ENCODE measurements at regions not wholly inside any gene's neighbourhood (a gene's known extent, or its start where the extent isn't known, plus 50 kb on each side); places are given as distances from the start of the nearest gene placed in this dataset.
A peak's percentile ranks its signal among the peaks of the same experiment; 100 is the strongest.

DNA sequence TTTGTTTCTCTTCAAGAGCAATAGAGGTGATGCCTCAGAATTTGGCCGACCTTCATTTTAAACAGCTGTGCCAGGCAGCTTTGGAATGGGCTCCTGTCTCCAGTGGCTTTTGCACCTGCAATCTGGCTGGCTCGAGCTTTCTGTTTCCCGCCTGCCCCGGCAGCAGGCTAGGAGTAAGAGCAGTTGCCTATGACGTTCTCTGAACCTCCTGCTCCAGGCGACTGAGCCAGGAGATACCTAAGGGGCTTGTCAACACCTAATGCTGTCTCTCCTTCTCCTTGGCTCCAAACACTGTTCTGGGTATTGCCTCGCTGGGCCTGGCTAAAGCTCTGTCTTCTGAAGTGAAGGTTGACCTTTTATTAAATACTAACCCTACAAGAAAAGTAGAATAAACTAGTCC lies 229.9 kb downstream of the LRRN1 start:
- no peak for DNase-seq (ENCODE audit: low read depth)

DNA sequence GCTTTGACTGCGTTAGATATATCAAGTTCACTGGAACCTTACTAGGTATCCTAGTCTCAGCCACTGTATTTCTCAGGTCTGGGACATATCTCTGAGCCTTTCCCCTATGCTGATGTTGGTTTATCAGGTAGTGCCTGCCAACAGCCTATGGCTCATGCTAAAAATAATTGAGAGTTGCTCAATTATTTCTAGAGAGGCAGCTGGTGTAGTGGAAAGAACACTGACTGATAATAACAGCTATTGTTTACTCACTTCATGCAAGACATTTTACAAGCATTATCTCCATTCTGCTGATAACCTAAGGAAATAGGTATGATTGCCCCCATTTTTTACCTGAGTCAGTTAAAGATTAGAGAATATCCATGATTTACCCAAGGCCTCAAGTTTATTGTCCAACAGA lies 231.4 kb downstream of the LRRN1 start:
- DNase-seq (ENCODE audit: low read depth) = no peak

- DNase-seq (ENCODE audit: low read depth) = no peak
These were observed 234.1 kb downstream of the LRRN1 start for GRCh38 chr3:4033296-4033695.

DNA sequence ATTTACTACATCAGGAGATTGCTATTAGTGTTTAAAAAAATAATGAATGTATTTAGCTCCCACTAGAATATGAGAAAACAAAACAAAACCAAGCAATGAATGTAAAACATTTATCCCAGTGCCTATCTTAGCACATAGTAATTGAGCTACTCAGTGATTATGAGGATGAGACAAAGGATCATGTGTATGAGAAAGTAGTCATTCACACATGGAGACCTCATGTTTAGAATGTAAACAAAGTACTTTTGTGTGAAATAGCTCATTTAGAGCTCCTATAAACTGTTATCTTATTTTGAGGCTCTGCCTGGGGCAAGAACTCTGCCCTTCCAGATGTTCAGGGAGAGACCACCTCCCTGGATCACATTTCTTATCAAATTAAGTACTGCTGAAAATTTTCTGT lies 236.8 kb downstream of the LRRN1 start:
- no peak for DNase-seq (ENCODE audit: low read depth)

GRCh38 chr3:4038351-4038750 lies 239.1 kb downstream of the LRRN1 start:
- no peak for DNase-seq (ENCODE audit: low read depth)

GRCh38 chr3:4042070-4042469 lies 242.8 kb downstream of the LRRN1 start:
- DNase-seq (ENCODE audit: low read depth) = no peak

- DNase-seq (ENCODE audit: low read depth) = no peak
These were observed 243.6 kb downstream of the LRRN1 start for GRCh38 chr3:4042869-4043268.

- DNase-seq (ENCODE audit: low read depth) = peak; percentile 2
These were observed 244.8 kb downstream of the LRRN1 start for GRCh38 chr3:4043867-4044575.

DNA sequence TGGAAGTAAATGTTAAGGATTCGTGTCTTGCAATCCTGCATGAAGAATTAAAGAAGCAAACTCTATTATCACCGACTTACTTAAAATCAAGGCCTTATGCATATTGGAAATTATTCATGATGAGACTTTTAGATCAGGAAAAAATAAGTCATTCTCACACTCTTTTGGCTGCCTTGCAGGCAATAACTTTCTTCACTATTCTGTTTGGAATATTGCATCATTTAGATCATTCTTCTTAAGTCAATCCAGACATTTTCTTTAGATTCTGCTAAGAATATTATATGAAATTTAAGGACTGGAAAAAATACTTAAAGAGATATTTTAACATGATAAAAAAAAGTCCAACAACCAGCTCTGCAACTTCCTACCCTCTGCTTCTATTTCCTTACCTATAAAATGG lies 245.4 kb downstream of the LRRN1 start:
- DNase-seq (ENCODE audit: low read depth) = no peak

GRCh38 chr3:4045756-4046155 lies 246.5 kb downstream of the LRRN1 start:
- no peak for DNase-seq (ENCODE audit: low read depth)

- DNase-seq (ENCODE audit: low read depth) = no peak
These were observed 248.1 kb downstream of the LRRN1 start for GRCh38 chr3:4047366-4047765.

DNA sequence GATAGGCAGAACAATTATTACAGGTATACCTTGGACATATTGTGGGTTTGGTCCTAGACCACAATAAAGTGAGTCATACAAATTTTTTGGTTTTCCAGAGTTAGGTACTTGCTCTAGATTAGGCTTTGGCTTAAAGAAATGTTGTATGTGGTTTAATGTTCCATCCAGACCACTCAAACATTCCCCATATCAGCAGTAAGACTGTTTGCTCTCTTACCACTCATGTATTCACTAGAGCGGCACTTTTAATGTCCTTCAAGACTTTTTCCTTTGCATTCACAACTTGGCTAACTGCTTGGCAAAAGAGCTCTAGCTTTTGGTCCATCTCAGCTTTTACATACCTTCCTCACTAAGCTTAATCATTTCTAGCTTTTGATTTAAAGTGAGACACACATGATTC lies 250.5 kb upstream of the SETMAR start:
- DNase-seq (ENCODE audit: low read depth) = no peak

DNA sequence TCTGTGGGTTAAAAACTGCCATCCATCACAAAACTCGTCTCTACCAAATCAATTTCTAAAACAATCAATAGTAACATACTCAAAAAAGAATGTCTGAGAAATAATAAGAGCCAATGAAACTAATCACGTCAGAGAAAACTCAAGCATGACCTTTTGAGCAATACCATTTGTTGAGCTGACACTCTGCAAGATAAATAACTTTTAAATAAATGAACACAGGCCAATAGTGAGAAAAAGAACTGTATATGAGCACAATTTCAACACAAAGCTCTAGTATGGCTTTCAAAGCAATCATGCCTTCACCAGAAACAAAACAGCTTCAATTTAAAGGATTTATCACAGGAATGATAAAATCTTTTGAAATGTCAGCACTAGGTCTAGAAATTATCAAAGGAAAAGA lies 249.2 kb upstream of the SETMAR start:
- no peak for DNase-seq (ENCODE audit: low read depth)

DNA sequence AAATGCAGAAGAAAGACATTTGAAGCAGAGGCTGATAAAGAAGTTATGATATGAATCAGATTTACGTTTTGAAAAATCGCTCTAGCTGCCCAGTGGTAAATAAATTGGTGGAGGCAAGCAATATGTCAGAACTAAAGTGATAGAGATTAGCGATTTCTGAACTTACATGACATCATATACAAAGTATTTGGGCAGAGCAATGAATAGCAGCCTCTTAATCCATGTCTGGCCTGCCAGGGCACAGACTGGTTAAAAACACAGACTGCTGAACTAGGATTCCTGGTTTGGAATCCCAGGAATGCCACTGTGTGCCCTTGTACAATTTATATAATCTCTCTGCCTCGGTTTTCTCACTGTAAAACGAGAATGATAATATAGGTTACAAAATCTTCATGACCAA lies 243.1 kb upstream of the SETMAR start:
- DNase-seq (ENCODE audit: low read depth) = peak; percentile 3

DNA sequence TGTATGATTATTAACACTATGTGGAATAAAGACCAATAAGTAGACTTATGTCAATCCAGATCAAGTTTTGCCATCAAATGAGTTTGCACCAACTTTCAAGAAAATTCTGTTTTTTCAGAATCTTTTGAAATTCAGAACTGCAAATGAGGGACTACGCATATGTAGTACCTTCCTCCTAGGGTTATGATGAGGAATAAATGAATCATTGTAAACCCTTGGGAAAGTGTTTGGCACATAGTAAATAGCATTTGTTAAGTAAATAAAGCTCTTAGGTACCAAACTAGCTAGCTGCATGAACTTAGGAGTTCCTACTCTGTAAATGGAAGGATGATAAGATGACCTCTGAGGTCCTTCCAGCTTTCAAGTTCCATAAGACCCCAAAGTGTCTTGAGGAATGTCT lies 242.6 kb upstream of the SETMAR start:
- no peak for DNase-seq (ENCODE audit: low read depth)

DNA sequence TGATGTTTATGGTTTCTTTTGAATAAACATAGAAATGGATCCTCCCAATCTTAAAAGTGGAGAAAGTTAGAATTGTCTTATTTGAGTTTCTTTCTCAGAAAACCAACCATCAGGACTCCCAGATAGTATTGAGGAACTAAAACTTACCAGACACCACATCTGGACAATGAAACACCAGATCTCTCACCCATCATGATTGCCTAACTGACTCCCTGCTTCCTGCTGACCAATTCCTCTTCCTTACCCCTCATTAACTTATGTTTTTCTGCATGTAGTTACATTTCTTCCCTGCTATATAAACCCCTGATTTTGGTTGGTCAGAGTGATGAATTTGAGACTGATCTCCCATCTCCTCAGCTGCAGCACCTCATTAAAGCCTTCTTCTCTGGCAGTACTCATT lies 242.0 kb upstream of the SETMAR start:
- no peak for DNase-seq (ENCODE audit: low read depth)

DNA sequence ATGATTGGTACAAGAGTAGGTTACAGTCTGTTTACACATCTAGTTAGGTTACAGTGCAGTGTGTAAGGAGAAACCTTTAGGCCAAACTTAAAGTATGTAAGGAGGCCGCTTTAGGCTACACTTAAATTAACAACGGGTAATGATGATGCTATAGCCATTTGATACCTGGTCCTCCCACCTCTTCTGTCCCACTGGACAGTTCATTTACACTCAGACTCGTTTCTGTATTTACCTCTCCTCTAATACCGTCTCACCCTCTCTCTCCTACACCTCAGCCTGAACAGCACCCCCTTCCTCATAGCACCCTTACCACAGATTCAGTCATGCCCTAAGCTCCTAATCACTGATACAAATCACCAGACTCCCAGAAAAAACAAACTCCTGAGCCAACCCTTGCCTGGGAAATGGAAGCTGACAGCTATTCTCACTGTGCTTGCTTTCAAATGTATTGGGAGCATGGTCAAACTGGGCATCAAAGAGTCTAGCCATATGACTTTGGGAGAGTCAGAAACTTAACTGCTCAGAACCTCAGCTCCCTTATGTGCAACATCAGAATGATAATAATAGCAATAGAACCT lies 241.3 kb upstream of the SETMAR start:
- DNase-seq (ENCODE audit: low read depth) = no peak

DNA sequence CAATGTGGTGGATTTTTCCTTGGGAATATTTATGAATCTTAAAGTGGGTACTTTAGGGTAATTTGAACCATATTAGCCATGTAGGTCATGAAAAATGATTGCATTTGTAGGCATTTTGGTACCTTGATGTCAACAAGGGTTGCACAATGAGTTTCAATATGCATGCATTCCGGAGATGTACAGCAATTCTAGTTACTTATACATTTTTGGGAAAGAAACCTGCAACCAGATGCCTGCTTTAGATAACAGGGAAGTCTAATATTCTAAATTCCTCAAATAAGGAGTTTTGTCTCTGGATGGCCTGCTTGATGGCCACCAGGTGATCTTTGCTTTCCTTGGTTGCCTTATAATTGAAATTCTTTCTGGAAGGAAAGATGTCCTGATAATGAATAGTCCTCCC lies 240.5 kb upstream of the SETMAR start:
- DNase-seq (ENCODE audit: low read depth) = no peak

DNA sequence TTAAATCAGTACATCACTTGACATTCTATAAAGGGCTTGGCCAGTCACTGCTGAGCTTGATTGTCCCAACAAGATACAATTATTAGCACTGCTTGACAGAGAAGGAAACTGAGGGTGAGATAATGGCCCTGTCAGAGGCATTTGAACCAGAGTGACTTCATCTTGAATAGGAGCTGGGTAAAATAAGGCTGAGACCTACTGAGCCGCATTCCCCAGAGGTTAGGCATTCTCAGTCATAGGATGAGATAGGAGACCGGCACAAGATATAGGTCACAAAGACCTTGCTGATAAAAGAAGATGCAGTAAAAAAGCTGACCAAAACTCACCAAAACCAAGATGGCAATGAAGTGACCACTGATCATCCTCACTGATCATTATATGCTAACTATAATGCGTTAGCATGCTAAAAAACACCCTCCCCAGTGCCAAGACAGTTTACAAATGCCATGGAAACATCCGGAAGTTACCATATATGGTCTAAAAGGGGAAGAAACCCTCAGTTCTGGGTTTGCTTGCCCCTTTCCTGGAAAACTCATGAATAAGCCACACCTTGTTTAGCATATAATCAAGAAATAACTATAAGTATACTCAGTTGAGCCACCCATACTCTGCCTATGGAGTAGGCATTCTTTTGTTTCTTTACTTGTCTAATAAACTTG lies 239.1 kb upstream of the SETMAR start:
- no peak for DNase-seq (ENCODE audit: low read depth)

- no peak for DNase-seq (ENCODE audit: low read depth)
These were observed 238.1 kb upstream of the SETMAR start for GRCh38 chr3:4065085-4065484.

DNA sequence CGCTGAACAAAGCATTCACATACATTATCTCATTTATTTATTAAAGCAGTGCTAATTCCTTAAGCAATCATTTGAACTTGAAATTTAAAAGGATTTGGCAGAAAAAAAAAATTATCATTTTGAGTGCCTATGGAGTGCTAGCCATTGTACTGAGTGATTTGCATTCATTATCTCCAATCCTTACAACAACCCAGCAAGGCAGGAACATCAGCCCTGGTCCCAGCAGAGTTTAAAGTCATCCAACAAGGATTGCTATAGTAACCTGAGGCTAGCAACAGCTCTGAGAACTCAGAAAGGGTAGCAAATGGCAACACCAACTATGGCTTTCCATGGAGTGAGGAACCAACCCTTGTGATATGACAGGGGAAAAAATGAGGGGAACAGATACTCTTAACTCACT lies 237.6 kb upstream of the SETMAR start:
- no peak for DNase-seq (ENCODE audit: low read depth)

GRCh38 chr3:4067893-4068292 lies 235.3 kb upstream of the SETMAR start:
- DNase-seq (ENCODE audit: low read depth) = no peak

DNA sequence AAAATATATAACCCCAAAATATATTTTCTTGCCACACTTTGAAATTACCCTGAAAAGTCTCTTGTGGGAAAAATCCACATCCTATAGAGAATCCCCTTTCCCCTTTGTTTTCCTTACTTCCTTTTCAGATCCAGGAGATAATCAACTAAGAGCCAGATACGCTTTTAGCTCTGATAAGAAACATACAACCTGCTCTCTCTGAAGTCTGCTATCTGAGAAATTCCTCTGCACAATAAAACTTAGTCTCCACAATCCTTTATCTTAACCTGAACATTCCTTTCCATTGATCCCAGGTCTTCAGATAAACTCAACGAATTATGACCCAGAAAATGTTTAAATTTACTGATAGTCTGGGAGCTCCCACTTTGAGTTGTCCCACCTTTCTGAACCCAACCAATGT lies 233.4 kb upstream of the SETMAR start:
- DNase-seq (ENCODE audit: low read depth) = no peak
